Stomach (tissue), 4 donors: ENCODE measurements at regions not wholly inside any gene's neighbourhood (a gene's known extent, or its start where the extent isn't known, plus 50 kb on each side); places are given as distances from the start of the nearest gene placed in this dataset.

Source experiments
- EP300 ChIP-seq: sonication (generic); formaldehyde crosslinking; IDR thresholded peaks from one replicate; pipeline ENCODE4 v1.6.1; 2017; ENCODE audit warnings: antibody characterized with exemption
- TF ChIP-seq, protein P1 (sequence below), 7 experiments: fragments of 450-650 bp in 4 of 7; fragments of 200-600 bp in 3 of 7; sonication (generic) in 3 of 7; IDR thresholded peaks; one replicate each; pipeline ENCODE4 v1.5.1; 2016 to 2019; ENCODE audit warnings: antibody characterized with exemption in 7 of 7, control low read depth in 2 of 7, mild to moderate bottlenecking in 1 of 7

GRCh38 chr16:73321853-73322252, 273.9 kb upstream of the ZFHX3 start:
- TF ChIP-seq, protein P1, sequence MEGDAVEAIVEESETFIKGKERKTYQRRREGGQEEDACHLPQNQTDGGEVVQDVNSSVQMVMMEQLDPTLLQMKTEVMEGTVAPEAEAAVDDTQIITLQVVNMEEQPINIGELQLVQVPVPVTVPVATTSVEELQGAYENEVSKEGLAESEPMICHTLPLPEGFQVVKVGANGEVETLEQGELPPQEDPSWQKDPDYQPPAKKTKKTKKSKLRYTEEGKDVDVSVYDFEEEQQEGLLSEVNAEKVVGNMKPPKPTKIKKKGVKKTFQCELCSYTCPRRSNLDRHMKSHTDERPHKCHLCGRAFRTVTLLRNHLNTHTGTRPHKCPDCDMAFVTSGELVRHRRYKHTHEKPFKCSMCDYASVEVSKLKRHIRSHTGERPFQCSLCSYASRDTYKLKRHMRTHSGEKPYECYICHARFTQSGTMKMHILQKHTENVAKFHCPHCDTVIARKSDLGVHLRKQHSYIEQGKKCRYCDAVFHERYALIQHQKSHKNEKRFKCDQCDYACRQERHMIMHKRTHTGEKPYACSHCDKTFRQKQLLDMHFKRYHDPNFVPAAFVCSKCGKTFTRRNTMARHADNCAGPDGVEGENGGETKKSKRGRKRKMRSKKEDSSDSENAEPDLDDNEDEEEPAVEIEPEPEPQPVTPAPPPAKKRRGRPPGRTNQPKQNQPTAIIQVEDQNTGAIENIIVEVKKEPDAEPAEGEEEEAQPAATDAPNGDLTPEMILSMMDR (IDR thresholded peaks at IDR 0.05), result no peak
- no peak for TF ChIP-seq EP300
